GM19467 (cell line): ENCODE measurements at regions not wholly inside any gene's neighbourhood (a gene's known extent, or its start where the extent isn't known, plus 50 kb on each side); places are given as distances from the start of the nearest gene placed in this dataset.
A peak's percentile ranks its signal among the peaks of the same experiment; 100 is the strongest.

Experiments used
- ATAC-seq: cut with Tn5 transposase; IDR thresholded peaks from one replicate; pipeline ENCODE4 v1.9.1; 2021; ENCODE audit warnings: mild to moderate bottlenecking, moderate library complexity; ENCODE audit not compliant: unreplicated experiment

DNA sequence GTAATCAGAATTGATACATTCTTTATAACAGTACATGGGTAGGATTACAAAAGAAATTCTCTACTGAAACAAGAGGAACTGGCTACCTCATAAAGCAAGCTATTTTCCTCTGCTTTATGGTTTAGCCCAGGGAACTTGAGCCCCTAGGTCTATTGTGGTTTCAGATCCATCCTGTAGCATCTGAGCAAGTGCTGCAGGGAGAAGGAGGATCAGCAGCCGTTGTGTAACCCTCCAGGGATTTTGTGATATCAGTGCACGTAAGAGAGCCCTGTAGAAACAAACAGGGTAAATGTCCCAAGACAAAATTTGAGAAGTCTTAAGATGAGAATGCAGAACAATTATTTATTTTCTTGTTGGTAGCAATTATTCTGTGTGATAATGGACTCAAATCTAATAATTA, 165.2 kb upstream of the DEFB112 start:
- ATAC-seq, result no peak

- no peak for ATAC-seq
Measured at GRCh38 chr6:50217841-50218240, 168.1 kb upstream of the DEFB112 start.

DNA sequence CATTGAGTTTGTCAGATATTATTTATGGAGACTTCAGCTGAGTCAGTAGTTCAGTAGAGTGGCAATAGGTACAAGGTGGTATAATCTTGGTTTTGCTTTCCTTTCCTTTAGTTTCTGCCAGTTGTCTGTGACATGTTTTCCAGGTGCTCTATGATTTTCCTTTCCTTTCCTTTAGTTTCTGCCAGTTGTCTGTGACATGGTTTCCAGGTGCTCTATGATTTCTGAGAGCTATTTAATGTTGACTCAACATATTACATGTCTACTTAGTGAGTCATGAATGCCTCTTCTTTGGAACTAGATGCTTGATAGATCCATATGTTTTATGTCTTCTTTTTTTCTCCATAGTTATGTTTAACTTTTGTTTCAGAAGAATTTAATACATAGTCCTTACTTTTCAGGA, 186.4 kb upstream of the DEFB112 start:
- ATAC-seq, result no peak

- ATAC-seq, result no peak
Measured at GRCh38 chr6:50239853-50240252, 190.1 kb upstream of the DEFB112 start.

- no peak for ATAC-seq
Measured at GRCh38 chr6:50240986-50241385, 191.3 kb upstream of the DEFB112 start.

DNA sequence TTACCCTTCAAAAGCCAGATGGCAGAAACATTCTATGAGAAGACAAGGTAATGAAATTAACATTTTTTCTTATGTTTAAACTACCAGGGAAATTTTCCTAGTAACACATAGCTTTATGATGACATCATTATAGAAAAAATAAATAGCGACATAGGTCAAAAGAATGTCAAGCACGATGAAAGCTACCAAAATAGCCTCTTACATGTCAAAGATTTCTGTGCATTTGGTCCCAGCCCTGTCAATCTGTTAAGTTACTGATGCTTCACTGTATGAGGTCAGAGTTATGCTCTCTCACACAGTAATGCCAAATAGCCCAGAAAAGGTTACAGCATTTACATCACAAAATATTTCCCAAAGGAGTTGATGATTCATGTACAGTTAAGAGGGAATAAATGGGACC, 199.8 kb upstream of the DEFB112 start:
- ATAC-seq, result no peak

GRCh38 chr6:50257322-50257721, 207.6 kb upstream of the DEFB112 start:
- ATAC-seq, result no peak

- ATAC-seq, result no peak
Measured at GRCh38 chr6:50259903-50260302, 210.2 kb upstream of the DEFB112 start.

DNA sequence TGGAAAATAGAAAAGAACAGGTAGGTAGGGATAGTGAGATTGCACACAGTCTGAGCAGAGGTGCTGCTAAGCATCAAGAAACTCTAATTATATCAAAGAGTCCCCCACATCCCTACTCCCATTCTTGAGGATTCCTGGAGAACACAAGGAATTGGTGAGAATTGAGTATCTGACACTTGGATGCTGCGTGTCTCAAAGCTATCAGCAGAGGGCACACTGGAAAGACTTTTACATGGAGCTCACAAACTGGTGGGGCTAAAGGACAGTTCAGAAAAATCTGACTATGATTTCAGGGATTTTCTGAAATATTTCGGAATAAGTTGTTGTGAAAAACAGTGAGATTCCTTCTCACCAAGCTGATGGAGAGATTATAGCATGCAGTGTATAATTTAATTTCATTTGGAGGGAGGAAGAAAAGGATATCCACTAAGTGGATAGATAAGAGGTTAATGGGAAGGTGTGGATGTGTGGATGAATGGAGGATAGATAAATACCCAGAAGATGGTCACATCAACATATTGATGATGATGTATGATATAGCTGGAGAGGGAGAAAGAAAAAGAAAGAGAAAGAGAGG, 215.4 kb upstream of the DEFB112 start:
- ATAC-seq, result no peak

GRCh38 chr6:50270415-50270814, 220.7 kb upstream of the DEFB112 start:
- ATAC-seq, result no peak

GRCh38 chr6:50271266-50271665, 221.5 kb upstream of the DEFB112 start:
- no peak for ATAC-seq

GRCh38 chr6:50271817-50272216, 222.1 kb upstream of the DEFB112 start:
- no peak for ATAC-seq

GRCh38 chr6:50272611-50273010, 222.9 kb upstream of the DEFB112 start:
- ATAC-seq, result no peak

GRCh38 chr6:50276771-50277261, 227.1 kb upstream of the DEFB112 start:
- ATAC-seq, result no peak

DNA sequence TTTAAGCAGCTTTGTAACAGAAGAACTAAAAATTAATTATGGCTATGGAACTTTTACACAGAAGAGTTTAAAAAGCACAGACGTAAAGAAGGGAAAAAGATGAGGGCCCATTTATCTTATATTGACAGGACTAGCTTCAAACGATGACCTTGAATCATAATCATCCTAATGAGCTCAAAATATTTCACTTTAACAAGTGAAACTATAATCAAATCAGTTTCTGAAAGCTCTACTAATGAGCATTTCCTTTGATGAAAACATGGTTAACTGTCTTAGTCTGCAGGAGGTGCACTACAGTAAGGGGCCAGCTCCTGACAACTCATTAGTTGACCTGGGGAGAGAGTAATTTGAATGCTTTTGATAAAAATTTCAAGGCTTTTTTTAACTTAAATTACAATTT, 228.0 kb upstream of the DEFB112 start:
- no peak for ATAC-seq

GRCh38 chr6:50278663-50279062, 228.9 kb upstream of the DEFB112 start:
- no peak for ATAC-seq

DNA sequence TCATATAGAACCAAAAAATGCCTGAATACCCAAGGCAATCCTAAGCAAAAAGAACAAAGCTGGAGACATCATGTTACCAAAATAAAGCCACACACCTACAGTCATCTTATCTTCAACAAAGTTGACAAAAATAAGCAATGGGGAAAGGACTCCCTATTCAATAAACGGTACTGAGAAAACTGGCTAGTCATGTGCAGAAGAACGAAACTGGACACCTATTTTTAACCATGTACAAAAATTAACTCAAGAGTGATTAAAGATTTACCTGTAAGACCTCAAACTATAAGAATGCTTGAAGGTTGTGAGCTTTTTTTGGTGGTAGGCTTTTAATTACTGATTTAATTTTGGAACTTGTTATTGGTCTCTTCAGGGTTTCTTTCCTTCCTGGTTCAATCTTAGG, 236.0 kb upstream of the DEFB112 start:
- ATAC-seq, result peak; percentile 61

- no peak for ATAC-seq
Measured at GRCh38 chr6:50288241-50288640, 238.5 kb upstream of the DEFB112 start.

DNA sequence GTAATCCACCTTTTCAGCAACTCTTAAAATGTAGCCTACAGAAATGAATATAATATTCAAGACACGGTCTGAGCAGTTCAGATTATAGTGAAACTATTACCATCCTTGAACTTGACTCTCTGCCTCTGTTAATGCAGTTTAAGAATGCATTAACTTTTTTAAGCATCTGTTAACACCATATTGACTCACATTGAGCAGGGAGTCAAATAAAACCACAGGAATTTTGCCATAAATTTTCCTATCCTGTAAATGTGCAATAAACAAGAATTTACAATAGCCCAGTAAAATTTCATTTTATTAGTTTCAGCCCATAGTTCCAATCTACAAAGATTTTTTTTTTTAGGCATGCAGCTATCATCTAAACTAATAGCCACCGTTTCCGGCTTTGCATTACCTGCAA, 239.2 kb upstream of the DEFB112 start:
- no peak for ATAC-seq

DNA sequence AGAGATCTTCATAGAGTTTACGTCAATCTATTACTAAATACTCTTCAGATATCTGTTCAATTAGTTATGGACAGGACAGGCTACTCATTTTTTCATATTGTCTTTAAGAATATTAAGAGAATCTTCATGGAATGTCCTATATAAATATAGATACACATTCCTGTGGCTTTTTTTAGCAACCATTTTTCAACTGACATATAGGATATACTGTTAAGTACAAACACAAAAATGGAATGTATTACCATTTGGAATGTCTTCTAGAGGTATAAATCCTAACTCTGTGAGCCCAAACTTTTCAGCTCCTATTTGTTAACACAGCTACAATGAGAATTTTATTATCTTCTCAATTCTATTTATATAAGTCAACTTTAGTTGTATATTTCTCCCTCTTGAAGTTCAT, 239.6 kb upstream of the DEFB112 start:
- ATAC-seq, result no peak

- ATAC-seq, result no peak
Measured at GRCh38 chr6:50301307-50301706, 251.6 kb upstream of the DEFB112 start.

GRCh38 chr6:50305660-50306059, 255.9 kb upstream of the DEFB112 start:
- ATAC-seq, result no peak

GRCh38 chr6:50318536-50318935, 268.8 kb upstream of the DEFB112 start:
- ATAC-seq, result no peak
